Astrocyte of the spinal cord (primary cell): ENCODE measurements at regions not wholly inside any gene's neighbourhood (a gene's known extent, or its start where the extent isn't known, plus 50 kb on each side); places are given as distances from the start of the nearest gene placed in this dataset.

Experiments used
- DNase-seq: peaks from one replicate; pipeline ENCODE4 v3.0.0; 2011; ENCODE audit warnings: low read depth, low spot score
- H3K4me3 ChIP-seq: 2 replicates; pipeline ENCODE4 v1.5.1; 2011; ENCODE audit warnings: low read depth, mild to moderate bottlenecking, low read length, moderate library complexity
- in situ Hi-C: cut with HindIII; loops from 2 replicates; pipeline ENCODE4 v1.10.0; 2017; ENCODE audit warnings: low sequenced_read_pairs
- TF ChIP-seq, protein P1 (sequence below): IDR thresholded peaks from 2 replicates; pipeline ENCODE4 v1.5.1; 2012; ENCODE audit warnings: low read depth, mild to moderate bottlenecking, low read length, inconsistent platforms

DNA sequence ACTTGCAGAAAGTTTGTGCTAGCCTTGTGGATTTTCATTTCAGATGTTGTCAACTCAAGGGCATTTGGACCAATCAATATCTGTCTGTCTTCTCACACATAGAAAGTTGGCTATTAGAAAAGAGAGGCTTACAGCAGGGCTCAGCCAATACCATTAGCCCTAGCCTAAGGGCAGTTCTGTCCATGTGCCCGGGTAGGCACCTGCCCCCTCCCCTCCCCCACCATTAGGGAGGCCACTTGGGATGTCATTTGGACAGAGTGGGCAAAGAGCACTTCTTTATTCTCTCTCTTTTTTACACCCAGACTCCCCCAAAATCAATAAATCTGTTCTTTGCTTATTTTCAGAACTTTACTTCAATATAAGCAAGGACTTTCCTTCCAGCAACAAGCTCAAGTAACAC, 188.5 kb upstream of the MKI67 start:
- H3K4me3 ChIP-seq: no peak overlapping the region
- DNase-seq: no peak
- TF ChIP-seq, protein P1, sequence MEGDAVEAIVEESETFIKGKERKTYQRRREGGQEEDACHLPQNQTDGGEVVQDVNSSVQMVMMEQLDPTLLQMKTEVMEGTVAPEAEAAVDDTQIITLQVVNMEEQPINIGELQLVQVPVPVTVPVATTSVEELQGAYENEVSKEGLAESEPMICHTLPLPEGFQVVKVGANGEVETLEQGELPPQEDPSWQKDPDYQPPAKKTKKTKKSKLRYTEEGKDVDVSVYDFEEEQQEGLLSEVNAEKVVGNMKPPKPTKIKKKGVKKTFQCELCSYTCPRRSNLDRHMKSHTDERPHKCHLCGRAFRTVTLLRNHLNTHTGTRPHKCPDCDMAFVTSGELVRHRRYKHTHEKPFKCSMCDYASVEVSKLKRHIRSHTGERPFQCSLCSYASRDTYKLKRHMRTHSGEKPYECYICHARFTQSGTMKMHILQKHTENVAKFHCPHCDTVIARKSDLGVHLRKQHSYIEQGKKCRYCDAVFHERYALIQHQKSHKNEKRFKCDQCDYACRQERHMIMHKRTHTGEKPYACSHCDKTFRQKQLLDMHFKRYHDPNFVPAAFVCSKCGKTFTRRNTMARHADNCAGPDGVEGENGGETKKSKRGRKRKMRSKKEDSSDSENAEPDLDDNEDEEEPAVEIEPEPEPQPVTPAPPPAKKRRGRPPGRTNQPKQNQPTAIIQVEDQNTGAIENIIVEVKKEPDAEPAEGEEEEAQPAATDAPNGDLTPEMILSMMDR: no peak
- in situ Hi-C loops: no loop called here

DNA sequence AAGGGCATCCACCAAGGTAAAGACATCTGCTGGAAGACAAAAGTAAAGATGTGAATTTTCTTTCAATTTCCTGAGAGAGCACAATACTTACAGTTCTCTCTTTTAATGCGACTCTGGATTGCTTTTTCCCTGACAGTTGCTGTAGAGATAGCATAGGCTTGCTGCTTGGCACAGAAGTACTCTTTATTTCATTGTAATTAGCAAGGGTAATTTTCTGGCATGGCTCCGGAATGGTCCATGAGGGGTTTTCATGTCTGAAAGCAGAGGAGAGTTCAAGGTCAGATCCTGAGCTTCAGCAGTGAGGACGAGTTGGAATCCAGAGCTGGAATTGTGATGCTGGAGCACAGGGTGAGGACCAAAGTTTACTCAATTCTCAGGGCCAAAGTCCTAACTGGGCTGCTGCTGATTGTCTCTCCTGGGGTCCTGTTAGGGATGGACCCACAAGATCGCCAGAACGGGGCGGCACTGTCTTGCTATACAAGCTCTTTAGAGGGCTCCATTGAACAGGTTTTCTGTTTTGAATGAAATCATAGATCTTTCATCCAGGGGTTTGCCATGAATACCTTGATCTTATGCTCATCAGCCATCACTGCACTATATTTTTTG, 190.0 kb upstream of the MKI67 start:
- in situ Hi-C loops: no loop called here
- TF ChIP-seq, protein P1: no peak
- DNase-seq: no peak
- no peak overlapping the region for H3K4me3 ChIP-seq

DNA sequence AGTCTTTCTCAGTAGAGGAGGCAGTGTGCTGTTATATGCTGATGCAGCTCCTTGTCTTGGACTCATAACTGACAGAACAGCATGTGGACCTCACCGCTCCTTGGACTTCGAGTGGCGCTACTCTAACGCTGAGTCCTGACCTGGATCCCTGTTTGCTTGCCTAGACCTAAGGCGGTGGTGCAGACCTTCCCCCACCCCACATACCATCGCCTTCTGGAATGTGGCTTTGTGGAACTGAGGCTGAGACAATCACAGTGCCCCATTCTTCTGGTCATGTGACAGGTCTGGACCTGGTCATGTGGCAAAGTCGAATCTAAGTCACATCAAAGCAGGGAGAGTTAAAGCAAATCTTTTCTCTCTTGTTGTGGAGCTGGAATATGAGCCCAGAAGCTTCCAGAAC, 190.7 kb upstream of the MKI67 start:
- in situ Hi-C loops: no loop called here

DNA sequence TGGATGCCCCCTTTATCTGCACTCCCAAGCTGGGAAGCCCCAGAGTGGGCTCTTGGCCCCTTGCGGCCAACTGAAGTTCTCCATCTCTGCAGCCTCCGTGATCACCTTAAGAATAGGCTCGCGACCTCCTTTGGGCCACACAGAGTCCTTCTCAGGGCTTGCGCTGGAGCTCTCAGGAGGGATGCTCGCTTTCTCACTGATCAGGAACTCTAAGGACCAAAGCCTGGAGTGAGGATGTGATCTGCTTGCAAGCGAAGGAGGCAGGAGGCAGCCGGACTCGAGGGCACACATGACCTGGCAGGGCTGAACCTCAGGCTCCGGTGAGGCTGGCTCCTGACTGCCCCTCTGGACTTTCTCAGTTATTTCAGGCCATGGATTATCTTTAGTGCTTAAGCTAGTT, 192.1 kb upstream of the MKI67 start:
- TF ChIP-seq, protein P1: no peak
- no peak overlapping the region for H3K4me3 ChIP-seq
- DNase-seq: no peak
- in situ Hi-C loops: no loop called here

More for the DNA sequence above, 190.7 kb upstream of the MKI67 start:
- no peak for DNase-seq
- TF ChIP-seq, protein P1: no peak
- no peak overlapping the region for H3K4me3 ChIP-seq

DNA sequence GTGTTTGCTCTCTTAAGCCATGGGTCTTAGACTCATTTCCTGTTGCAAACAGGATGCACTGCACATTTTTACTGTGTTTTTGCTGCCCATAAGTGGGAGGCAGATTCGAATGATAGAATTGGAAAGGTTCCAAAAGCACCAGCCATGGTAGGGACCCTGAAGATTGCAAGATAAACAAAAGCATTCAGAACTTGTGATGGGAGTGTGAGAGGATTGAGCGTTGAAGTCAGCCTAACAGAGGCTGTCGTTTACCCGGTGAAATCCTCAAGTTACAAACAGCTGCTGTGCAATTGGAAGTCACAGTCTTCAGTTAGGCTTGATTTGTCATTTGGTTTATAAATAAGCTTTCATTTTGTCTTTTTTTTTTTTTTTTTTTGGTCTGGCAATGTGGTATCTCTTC, 192.7 kb upstream of the MKI67 start:
- TF ChIP-seq, protein P1: no peak
- DNase-seq: no peak
- no peak overlapping the region for H3K4me3 ChIP-seq
- in situ Hi-C loops: no loop called here

DNA sequence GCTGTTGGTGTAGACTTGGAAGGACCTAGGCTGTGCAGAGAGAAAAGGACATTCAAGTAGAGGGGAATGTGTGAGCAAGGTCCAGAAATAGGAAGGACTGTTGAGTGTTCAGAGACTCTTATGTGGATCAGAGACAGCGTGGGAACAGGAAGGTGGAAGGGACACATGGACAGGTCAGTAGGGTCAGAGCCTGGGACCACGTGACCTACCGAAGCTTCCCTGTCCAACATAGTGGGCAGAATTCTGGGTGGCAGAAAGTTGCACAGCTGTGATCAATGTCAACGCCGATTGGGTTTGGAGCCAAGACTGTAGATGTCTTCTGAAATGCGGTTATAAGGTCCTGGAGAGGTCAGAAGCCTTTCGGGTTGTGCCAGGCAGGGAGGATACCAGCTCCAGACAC, 195.9 kb upstream of the MKI67 start:
- no peak for DNase-seq
- TF ChIP-seq, protein P1: no peak
- in situ Hi-C loops: no loop called here
- no peak overlapping the region for H3K4me3 ChIP-seq

DNA sequence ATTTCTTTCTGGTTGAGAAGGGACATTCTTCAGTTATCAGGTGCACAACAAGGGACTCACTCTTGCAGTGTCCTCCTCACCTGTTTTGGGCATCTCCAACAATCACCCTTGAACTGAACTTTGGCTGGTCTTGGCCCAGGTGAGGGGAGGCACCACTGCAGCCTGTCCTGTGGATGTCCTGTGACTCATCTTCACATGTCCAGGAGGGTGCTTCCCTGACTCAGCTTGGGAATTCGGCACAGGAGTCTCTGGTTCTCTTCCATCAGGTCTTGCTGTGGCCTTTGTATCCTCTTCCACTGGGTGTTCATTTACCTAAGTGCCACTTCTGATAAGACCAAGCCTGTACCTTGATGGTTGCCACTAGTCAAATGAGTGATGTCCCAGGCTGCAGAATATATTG, 196.7 kb upstream of the MKI67 start:
- no peak overlapping the region for H3K4me3 ChIP-seq
- TF ChIP-seq, protein P1: no peak
- in situ Hi-C loops: no loop called here
- DNase-seq: no peak
